ENCODE measurements at regions not wholly inside any gene's neighbourhood (a gene's known extent, or its start where the extent isn't known, plus 50 kb on each side); places are given as distances from the start of the nearest gene placed in this dataset.

DNA sequence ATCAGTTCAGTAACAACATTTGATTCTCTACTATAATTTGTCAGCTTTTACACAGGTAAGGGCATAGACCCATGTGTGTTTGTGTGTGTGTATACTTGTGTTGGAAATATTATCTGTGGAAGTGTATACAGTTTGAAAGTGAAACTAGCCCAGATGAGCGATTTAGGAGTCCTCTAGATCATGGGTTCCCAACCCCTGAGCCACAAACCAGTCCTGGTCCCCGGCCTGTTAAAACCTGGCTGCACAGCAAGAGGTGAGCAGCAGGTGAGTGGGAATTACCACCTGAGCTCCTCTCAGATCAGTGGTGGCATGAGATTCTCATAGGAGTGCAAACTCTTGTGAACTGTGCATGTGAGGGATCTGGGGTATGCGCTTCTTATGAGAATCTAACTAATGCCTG is 1221.5 kb upstream of the SORCS1 start:
- TF ChIP-seq, protein P1, sequence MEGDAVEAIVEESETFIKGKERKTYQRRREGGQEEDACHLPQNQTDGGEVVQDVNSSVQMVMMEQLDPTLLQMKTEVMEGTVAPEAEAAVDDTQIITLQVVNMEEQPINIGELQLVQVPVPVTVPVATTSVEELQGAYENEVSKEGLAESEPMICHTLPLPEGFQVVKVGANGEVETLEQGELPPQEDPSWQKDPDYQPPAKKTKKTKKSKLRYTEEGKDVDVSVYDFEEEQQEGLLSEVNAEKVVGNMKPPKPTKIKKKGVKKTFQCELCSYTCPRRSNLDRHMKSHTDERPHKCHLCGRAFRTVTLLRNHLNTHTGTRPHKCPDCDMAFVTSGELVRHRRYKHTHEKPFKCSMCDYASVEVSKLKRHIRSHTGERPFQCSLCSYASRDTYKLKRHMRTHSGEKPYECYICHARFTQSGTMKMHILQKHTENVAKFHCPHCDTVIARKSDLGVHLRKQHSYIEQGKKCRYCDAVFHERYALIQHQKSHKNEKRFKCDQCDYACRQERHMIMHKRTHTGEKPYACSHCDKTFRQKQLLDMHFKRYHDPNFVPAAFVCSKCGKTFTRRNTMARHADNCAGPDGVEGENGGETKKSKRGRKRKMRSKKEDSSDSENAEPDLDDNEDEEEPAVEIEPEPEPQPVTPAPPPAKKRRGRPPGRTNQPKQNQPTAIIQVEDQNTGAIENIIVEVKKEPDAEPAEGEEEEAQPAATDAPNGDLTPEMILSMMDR (IDR thresholded peaks at IDR 0.05; ENCODE audit: control extremely low read depth, extremely low read depth, low read depth, missing control alignments) = no peak
- ChIA-PET CTCF (interaction anchor here (1.0 to 1.4 kb wide), 5 partner anchors 9 to 55 kb away, joined by 3 to 8 read pairs (median 3); no protein-coding TSS in a partner anchor), POLR2A (no interaction called here)
- no peak for DNase-seq (ENCODE audit: extremely low spot score)

DNA sequence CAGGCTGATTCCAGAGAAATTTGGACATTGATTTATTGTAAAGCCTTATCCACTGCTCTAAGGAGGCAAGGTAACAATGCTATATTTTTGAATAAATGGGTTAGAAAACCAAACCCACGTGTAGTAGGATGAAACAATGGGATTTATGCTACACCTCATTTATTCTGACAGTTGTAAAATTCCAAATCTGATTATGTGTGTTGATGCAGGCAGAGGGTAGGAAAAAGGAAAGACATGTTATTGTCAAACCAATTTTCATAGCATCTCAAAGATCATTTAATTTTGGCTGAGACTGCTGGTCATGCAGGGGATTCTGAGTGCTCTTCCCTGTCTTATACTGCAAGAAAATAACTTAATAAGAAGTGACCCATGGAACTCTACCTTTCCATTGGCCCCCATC is 1219.9 kb upstream of the SORCS1 start:
- CTCF ChIA-PET = no interaction called here
- TF ChIP-seq, protein P1 (IDR thresholded peaks at IDR 0.05; ENCODE audit: control extremely low read depth, extremely low read depth, low read depth, missing control alignments) = no peak
- POLR2A ChIA-PET = no interaction called here

DNA sequence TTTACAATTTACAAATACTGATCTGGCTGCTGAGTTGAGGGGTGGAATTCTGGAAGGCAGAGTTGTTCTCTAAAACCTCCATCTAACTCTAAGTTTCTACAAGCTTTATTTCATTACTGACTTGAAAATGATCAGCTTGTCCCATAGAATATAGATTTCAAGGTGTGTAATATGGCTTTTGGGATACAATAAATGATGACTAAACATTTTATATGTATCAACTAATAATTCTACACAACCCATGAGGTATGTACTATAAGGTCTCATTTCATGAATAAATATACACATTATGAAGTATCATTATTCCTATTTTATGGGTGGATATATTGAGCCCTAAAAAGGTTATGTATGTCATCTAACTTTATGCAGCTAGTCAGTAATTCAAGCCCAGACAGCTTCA is 1214.3 kb upstream of the SORCS1 start:
- no peak for DNase-seq (ENCODE audit: extremely low spot score)
- ChIA-PET POLR2A (no interaction called here), CTCF (no interaction called here)
- TF ChIP-seq, protein P1 (IDR thresholded peaks at IDR 0.05; ENCODE audit: control extremely low read depth, extremely low read depth, low read depth, missing control alignments) = no peak

More for the DNA sequence above, 1219.9 kb upstream of the SORCS1 start:
- no peak for DNase-seq (ENCODE audit: extremely low spot score)

DNA sequence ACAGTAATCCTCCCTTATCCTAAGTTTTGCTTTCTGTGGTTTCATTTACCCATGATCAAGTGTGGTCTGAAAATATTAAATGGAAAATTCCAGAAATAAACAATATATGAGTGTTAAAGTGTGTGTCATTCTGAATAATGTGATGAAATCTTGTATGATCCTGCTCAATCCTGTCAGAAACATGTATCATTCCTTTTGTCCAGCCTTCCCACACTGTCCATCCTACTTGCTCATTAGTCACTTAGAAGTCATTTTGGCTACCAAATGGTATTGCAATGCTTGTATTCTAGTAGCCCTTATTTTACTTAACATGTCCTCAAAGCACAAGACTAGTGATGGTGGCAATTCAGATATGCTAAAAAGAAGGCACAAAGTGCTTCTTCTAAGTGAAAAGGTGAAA is 1211.2 kb upstream of the SORCS1 start:
- DNase-seq (ENCODE audit: extremely low spot score) = no peak
- ChIA-PET POLR2A (no interaction called here), CTCF (no interaction called here)
- TF ChIP-seq, protein P1 (IDR thresholded peaks at IDR 0.05; ENCODE audit: control extremely low read depth, extremely low read depth, low read depth, missing control alignments) = no peak

DNA sequence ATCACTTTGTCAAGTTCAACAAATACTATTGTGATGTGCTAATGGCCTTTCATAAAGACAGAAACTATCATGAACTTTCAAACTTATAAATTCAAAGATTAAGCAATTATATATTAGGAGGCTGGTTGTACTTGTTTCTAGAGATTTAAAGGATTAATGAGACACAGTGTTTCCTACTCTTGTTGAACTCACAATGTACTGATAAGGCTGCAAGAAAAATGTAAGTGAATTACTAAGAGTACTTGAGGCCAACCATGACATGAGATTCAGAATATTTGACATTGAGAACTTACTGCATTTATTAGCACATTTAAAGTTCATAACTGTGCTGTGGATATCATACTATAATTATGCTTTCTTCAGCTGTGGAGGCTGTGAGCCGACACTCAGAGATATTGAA is 1210.5 kb upstream of the SORCS1 start:
- no peak for DNase-seq (ENCODE audit: extremely low spot score)
- CTCF ChIA-PET = no interaction called here
- TF ChIP-seq, protein P1 (IDR thresholded peaks at IDR 0.05; ENCODE audit: control extremely low read depth, extremely low read depth, low read depth, missing control alignments) = no peak
- POLR2A ChIA-PET = no interaction called here

DNA sequence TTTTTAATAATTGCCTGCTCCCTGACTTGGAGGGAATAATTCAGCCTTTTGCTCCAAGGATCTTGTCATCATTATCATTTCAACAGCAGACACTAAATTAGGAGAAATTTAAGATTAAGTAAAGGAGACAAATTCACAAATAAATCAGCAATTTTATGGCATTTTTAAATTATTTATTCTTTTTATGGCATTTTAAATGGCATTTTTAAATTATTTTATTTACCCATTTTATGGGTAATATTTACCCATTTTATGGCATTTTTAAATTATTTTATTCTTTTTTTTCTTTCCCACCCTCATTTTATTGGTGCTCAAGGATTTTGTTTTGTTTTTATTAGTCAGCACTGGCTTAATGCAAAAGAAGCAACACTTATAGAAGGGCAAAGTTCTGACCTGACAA is 1201.0 kb upstream of the SORCS1 start:
- POLR2A ChIA-PET = no interaction called here
- DNase-seq (ENCODE audit: extremely low spot score) = no peak
- TF ChIP-seq, protein P1 (IDR thresholded peaks at IDR 0.05; ENCODE audit: control extremely low read depth, extremely low read depth, low read depth, missing control alignments) = no peak
- CTCF ChIA-PET = no interaction called here

DNA sequence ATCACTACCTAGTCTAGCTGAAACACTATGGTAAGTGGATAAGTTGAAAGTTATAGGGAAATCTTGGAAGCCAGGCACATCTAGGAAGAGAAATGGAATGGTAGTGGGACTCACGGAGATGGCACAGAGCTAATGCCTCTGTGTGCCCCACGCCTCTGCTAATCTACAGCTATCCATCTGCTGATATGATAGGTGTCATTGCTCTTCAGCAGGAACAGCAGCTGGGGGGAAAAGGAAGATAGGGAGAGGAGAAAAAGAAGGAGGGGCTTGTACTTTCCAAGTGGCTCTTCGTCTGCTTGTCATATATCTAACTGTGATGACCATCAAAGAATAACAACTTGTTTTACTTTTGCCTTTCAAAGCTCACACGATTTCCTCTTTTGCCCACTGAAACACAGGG is 1199.1 kb upstream of the SORCS1 start:
- ChIA-PET CTCF (no interaction called here), POLR2A (no interaction called here)
- DNase-seq (ENCODE audit: extremely low spot score) = no peak
- TF ChIP-seq, protein P1 (IDR thresholded peaks at IDR 0.05; ENCODE audit: control extremely low read depth, extremely low read depth, low read depth, missing control alignments) = no peak

Data from GM10248 (cell line).